Upper lobe of left lung (tissue), 4 donors: ENCODE measurements at regions not wholly inside any gene's neighbourhood (a gene's known extent, or its start where the extent isn't known, plus 50 kb on each side); places are given as distances from the start of the nearest gene placed in this dataset.

Source experiments
- CTCF ChIP-seq, 6 experiments: fragments of 450-650 bp in 4 of 6; fragments of 200-600 bp in 2 of 6; sonication (generic) in 2 of 6; IDR thresholded peaks; one replicate each; pipeline ENCODE4 v1.5.1; 2016 to 2019; ENCODE audit warnings: antibody characterized with exemption in 6 of 6
- EP300 ChIP-seq, 4 donors: sonication (generic); formaldehyde crosslinking; IDR thresholded peaks; one replicate each; pipeline ENCODE4 v1.5.1; 2017; ENCODE audit warnings: antibody characterized with exemption in 4 of 4, control low read depth in 2 of 4
- POLR2A ChIP-seq, 4 donors: fragments of 450-650 bp; IDR thresholded peaks; one replicate each; pipeline ENCODE4 v1.5.1; 2016 to 2017; ENCODE audit warnings: antibody characterized with exemption in 4 of 4, mild to moderate bottlenecking in 2 of 4
- POLR2AphosphoS5 ChIP-seq, 2 donors: sonication (generic); formaldehyde crosslinking; IDR thresholded peaks; one replicate each; pipeline ENCODE4 v1.5.1; 2017; ENCODE audit warnings: antibody characterized with exemption in 2 of 2

GRCh38 chr2:150279686-150280085, 207.8 kb downstream of the RND3 start:
- TF ChIP-seq EP300 (IDR thresholded peaks at IDR 0.05) (no peak), CTCF (IDR thresholded peaks at IDR 0.05) (no peak), POLR2A (IDR thresholded peaks at IDR 0.05) (no peak), POLR2AphosphoS5 (IDR thresholded peaks at IDR 0.05) (no peak)
